Endothelial cell of umbilical vein (primary cell): ENCODE measurements at regions not wholly inside any gene's neighbourhood (a gene's known extent, or its start where the extent isn't known, plus 50 kb on each side); places are given as distances from the start of the nearest gene placed in this dataset.

Experiments used
- BruUV-seq: library from RNA; stranded (reverse); fragments of 400-500 nt; replicated peaks from 2 replicates; lab custom pipeline; 2021; lab: Mats Ljungman, UMichigan
- CTCF ChIA-PET: fragments of 300-600, 350-600 bp; sonication (Branson Sonifier 250); formaldehyde crosslinking; loops from one replicate; lab custom pipeline; 2021; ENCODE audit warnings: antibody characterized with exemption, inconsistent platforms; lab: Charles Lee
- POLR2A ChIA-PET: fragments of 300-600, 350-600 bp; sonication (Branson Sonifier 250); formaldehyde crosslinking; loops from one replicate; lab custom pipeline; 2021; ENCODE audit warnings: antibody characterized with exemption, inconsistent platforms; lab: Charles Lee
- DNase-seq: peaks from one replicate; pipeline ENCODE4 v3.0.0-alpha.2; 2011; ENCODE audit warnings: low read depth, low spot score
- FAIRE-seq: peaks from 2 replicates; lab custom pipeline; 2011; peaks lifted over from hg19 to GRCh38; lab: Jason Lieb, UNC
- H2AFZ ChIP-seq: 2 replicates; pipeline ENCODE4 v1.6.0; 2012; ENCODE audit warnings: low read depth, low read length, control low read depth, inconsistent platforms
- H3K27ac ChIP-seq: 2 replicates; pipeline ENCODE4 v1.5.1; 2011; ENCODE audit warnings: low read depth, mild to moderate bottlenecking, control low read depth, low read length, moderate library complexity; ENCODE audit not compliant: insufficient read depth
- H3K27me3 ChIP-seq, 2 experiments: 2 replicates each; pipeline versions ENCODE4 v1.6.0 to v1.6.1; 2011; ENCODE audit warnings: low read length in 2 of 2, mixed read lengths in 1 of 2; ENCODE audit not compliant: control insufficient read depth in 2 of 2, insufficient read depth in 2 of 2
- H3K36me3 ChIP-seq, 2 experiments: 2 replicates in 1 of 2; 3 replicates in 1 of 2; pipeline ENCODE4 v1.5.1; 2011; ENCODE audit warnings: low read length in 2 of 2, mild to moderate bottlenecking in 1 of 2, moderate library complexity in 1 of 2; ENCODE audit not compliant: control insufficient read depth in 2 of 2, insufficient read depth in 2 of 2; ENCODE audit errors: extremely low read depth in 1 of 2
- H3K4me1 ChIP-seq: 3 replicates; pipeline ENCODE4 v1.5.1; 2011; ENCODE audit warnings: mild to moderate bottlenecking, low read length; ENCODE audit not compliant: control insufficient read depth, insufficient read depth; ENCODE audit errors: extremely low read depth
- H3K4me2 ChIP-seq: 2 replicates; pipeline ENCODE4 v1.6.1; 2011; ENCODE audit warnings: low read length, control low read depth, mixed read lengths; ENCODE audit not compliant: insufficient read depth
- H3K4me3 ChIP-seq, 3 experiments: fragments of 200-600 bp in 1 of 3; sonication (generic), shearing (Covaris generic) in 1 of 3; replicated peaks in 1 of 3; 2 replicates each; pipeline ENCODE4 v1.5.1; 2011 to 2016; ENCODE audit warnings: control low read depth in 3 of 3, low read length in 3 of 3, mild to moderate bottlenecking in 2 of 3, inconsistent platforms in 1 of 3, low read depth in 1 of 3, moderate library complexity in 1 of 3; ENCODE audit not compliant: insufficient read depth in 1 of 3
- H3K79me2 ChIP-seq: 2 replicates; pipeline ENCODE4 v1.6.0; 2012; ENCODE audit warnings: low read length, inconsistent platforms; ENCODE audit not compliant: control insufficient read depth, insufficient read depth
- H3K9ac ChIP-seq: replicated peaks from 2 replicates; pipeline ENCODE3; 2011; ENCODE audit warnings: low read length, control low read depth; ENCODE audit not compliant: insufficient read depth; ENCODE audit errors: extremely low read depth
- H3K9me1 ChIP-seq: replicated peaks from 3 replicates; pipeline ENCODE4 v1.6.0; 2011; ENCODE audit warnings: mild to moderate bottlenecking, low read length; ENCODE audit not compliant: control insufficient read depth, insufficient read depth; ENCODE audit errors: extremely low read depth
- H3K9me3 ChIP-seq: replicated peaks from 2 replicates; pipeline ENCODE4 v1.5.1; 2012; ENCODE audit warnings: low read length, inconsistent platforms; ENCODE audit not compliant: control insufficient read depth, insufficient read depth
- H4K20me1 ChIP-seq: replicated peaks from 2 replicates; pipeline ENCODE3; 2011; ENCODE audit warnings: mild to moderate bottlenecking, low read length; ENCODE audit not compliant: control insufficient read depth, insufficient read depth; ENCODE audit errors: extremely low read depth
- CTCF ChIP-seq, 2 donors: IDR thresholded peaks; 1 replicate in 1 of 2; 2 replicates in 1 of 2; pipeline ENCODE4 v1.5.1; 2011; ENCODE audit warnings: low read length in 2 of 2, mild to moderate bottlenecking in 2 of 2, moderate library complexity in 2 of 2, control low read depth in 1 of 2, inconsistent platforms in 1 of 2, low read depth in 1 of 2; ENCODE audit not compliant: insufficient read depth in 1 of 2; ENCODE audit errors: extremely low read depth in 1 of 2
- EZH2 ChIP-seq: IDR thresholded peaks from 2 replicates; pipeline ENCODE4 v1.6.1; 2012; ENCODE audit warnings: borderline replicate concordance, low read depth, mild to moderate bottlenecking, moderate library complexity, low read length, inconsistent platforms; ENCODE audit not compliant: severe bottlenecking
- FOS ChIP-seq: IDR thresholded peaks from 2 replicates; pipeline ENCODE4 v1.6.1; 2011; ENCODE audit warnings: mild to moderate bottlenecking, low read length, moderate library complexity, borderline replicate concordance; ENCODE audit not compliant: insufficient read depth
- GATA2 ChIP-seq: IDR thresholded peaks from 2 replicates; pipeline ENCODE4 v1.7.0; 2011; ENCODE audit warnings: low read depth, mild to moderate bottlenecking, moderate library complexity, mixed read lengths, low read length; ENCODE audit not compliant: insufficient read length, insufficient read depth
- JUN ChIP-seq: IDR thresholded peaks from 2 replicates; pipeline ENCODE4 v1.6.1; 2011; ENCODE audit warnings: borderline replicate concordance, low read depth; ENCODE audit not compliant: insufficient read length, insufficient read depth
- MAX ChIP-seq: IDR thresholded peaks from 2 replicates; pipeline ENCODE4 v1.6.1; 2011; ENCODE audit not compliant: insufficient read depth, insufficient read length
- MYC ChIP-seq: IDR thresholded peaks from one replicate; pipeline ENCODE4 v1.6.1; 2011; ENCODE audit warnings: mild to moderate bottlenecking, low read depth, low read length
- POLR2A ChIP-seq: IDR thresholded peaks from 2 replicates; pipeline ENCODE4 v1.6.1; 2012; ENCODE audit warnings: low read depth, mild to moderate bottlenecking, control low read depth, low read length
- POLR2AphosphoS5 ChIP-seq: IDR thresholded peaks from 2 replicates; pipeline ENCODE4 v1.6.1; 2012; ENCODE audit warnings: low read depth, mild to moderate bottlenecking, control low read depth, low read length, moderate library complexity; ENCODE audit not compliant: insufficient read depth
- dilution Hi-C: fragments of 300-500 bp; cut with MboI; formaldehyde crosslinking; loops from one replicate; pipeline ENCODE4 v1.15.0; 2019; ENCODE audit warnings: low sequenced_read_pairs; ENCODE audit not compliant: extremely low pct_ligation_motif_present
- intact Hi-C: fragments of 100-400 bp; cut with micrococcal nuclease; formaldehyde crosslinking; loops from one replicate; pipeline ENCODE4 v1.10.0; 2022

GRCh38 chr1:118250232-118250631 lies 65.2 kb upstream of the SPAG17 start:
- BruUV-seq: no TSS peak
- dilution Hi-C loops: no loop called here
- H3K27me3 ChIP-seq: no peaks in the 10 kb centered on the region
- POLR2A ChIA-PET: no interaction called here
- CTCF ChIA-PET: no interaction called here
- no peaks in the 10 kb centered on the region for H3K9me1 ChIP-seq
- no peak overlapping the region for H3K9ac ChIP-seq
- no peak overlapping the region for H3K4me2 ChIP-seq
- H3K4me1 ChIP-seq: no peaks in the 10 kb centered on the region
- TF ChIP-seq POLR2A (no peak), MYC (no peak), POLR2AphosphoS5 (no peak), MAX (no peak), GATA2 (no peak), JUN (no peak), CTCF (IDR thresholded peaks at IDR 0.05; ENCODE audit: extremely low read depth in 1 of 2, insufficient read depth in 1 of 2, low read depth in 1 of 2, low read length in 2 of 2) (no peak), EZH2 (no peak), FOS (no peak)
- H4K20me1 ChIP-seq: no peaks in the 10 kb centered on the region
- no peaks in the 10 kb centered on the region for H3K9me3 ChIP-seq
- DNase-seq (no peak), FAIRE-seq (no peak)
- no peak overlapping the region for H2AFZ ChIP-seq
- no peak overlapping the region for H3K4me3 ChIP-seq
- H3K79me2 ChIP-seq: no peaks in the 10 kb centered on the region
- H3K27ac ChIP-seq: no peak overlapping the region
- no peaks in the 10 kb centered on the region for H3K36me3 ChIP-seq
- intact Hi-C loops: no loop called here
